GM19324 (cell line): ENCODE measurements at regions not wholly inside any gene's neighbourhood (a gene's known extent, or its start where the extent isn't known, plus 50 kb on each side); places are given as distances from the start of the nearest gene placed in this dataset.
"Not testable (repeated sequence)": the region's sequence is repeated elsewhere in the genome, so short reads cannot be mapped to it uniquely, and the experiment has no call there.

Experiments used
- ATAC-seq: cut with Tn5 transposase; IDR thresholded peaks from one replicate; pipeline ENCODE4 v1.9.1; 2021; ENCODE audit warnings: mild to moderate bottlenecking, moderate library complexity; ENCODE audit not compliant: unreplicated experiment, low FRiP score

- no peak for ATAC-seq
Observed at GRCh38 chr13:23067129-23067528, 113.7 kb upstream of the SGCG start.

GRCh38 chr13:23069566-23069965 is 111.2 kb upstream of the SGCG start:
- ATAC-seq, result no peak

GRCh38 chr13:23074075-23074828 is 106.5 kb upstream of the SGCG start:
- no peak for ATAC-seq

GRCh38 chr13:23081220-23081619 is 99.6 kb upstream of the SGCG start:
- no peak for ATAC-seq

- ATAC-seq, result no peak
Observed at GRCh38 chr13:23081901-23082300, 98.9 kb upstream of the SGCG start.

GRCh38 chr13:23086968-23087623 is 93.7 kb upstream of the SGCG start:
- ATAC-seq, result no peak

- no peak for ATAC-seq
Observed at GRCh38 chr13:23087880-23088279, 92.9 kb upstream of the SGCG start.

GRCh38 chr13:23098161-23098907 is 82.4 kb upstream of the SGCG start:
- ATAC-seq, result no peak

GRCh38 chr13:23105051-23105450 is 75.7 kb upstream of the SGCG start:
- ATAC-seq, result no peak

- no peak for ATAC-seq
Observed at GRCh38 chr13:23107665-23108064, 73.1 kb upstream of the SGCG start.

- no peak for ATAC-seq
Observed at GRCh38 chr13:23119131-23119530, 61.6 kb upstream of the SGCG start.

GRCh38 chr13:23127540-23127939 is 53.2 kb upstream of the SGCG start:
- ATAC-seq, result not testable (repeated sequence)

- ATAC-seq, result no peak
Observed at GRCh38 chr13:23129331-23129730, 51.4 kb upstream of the SGCG start.
